ENCODE measurements at regions not wholly inside any gene's neighbourhood (a gene's known extent, or its start where the extent isn't known, plus 50 kb on each side); places are given as distances from the start of the nearest gene placed in this dataset.

- H3K9me1 ChIP-seq (replicated peaks; ENCODE audit: control insufficient read depth, extremely low read depth, insufficient read depth, low read length): no peaks in the 10 kb centered on the region
- H3K36me3 ChIP-seq (ENCODE audit: control insufficient read depth in 2 of 2, extremely low read depth in 1 of 2, insufficient read depth in 2 of 2, low read length in 2 of 2): no peaks in the 10 kb centered on the region
- ChIA-PET POLR2A (no interaction called here), CTCF (no interaction called here)
- intact Hi-C loops (cut with micrococcal nuclease) (no loop called here), dilution Hi-C loops (cut with MboI; ENCODE audit: extremely low pct_ligation_motif_present, low sequenced_read_pairs) (no loop called here)
- BruUV-seq (replicated peaks): no TSS peak
- H3K9me3 ChIP-seq (replicated peaks; ENCODE audit: control insufficient read depth, insufficient read depth, low read length): no peaks in the 10 kb centered on the region
- FAIRE-seq (no peak), DNase-seq (ENCODE audit: low read depth, low spot score) (no peak)
- H3K79me2 ChIP-seq (ENCODE audit: control insufficient read depth, insufficient read depth, low read length): no peaks in the 10 kb centered on the region
- H3K27ac ChIP-seq (ENCODE audit: insufficient read depth, low read depth, low read length): no peak overlapping the region
- H3K9ac ChIP-seq (replicated peaks; ENCODE audit: extremely low read depth, insufficient read depth, low read length): no peak overlapping the region
- H3K4me1 ChIP-seq (ENCODE audit: control insufficient read depth, extremely low read depth, insufficient read depth, low read length): no peaks in the 10 kb centered on the region
- H2AFZ ChIP-seq (ENCODE audit: low read depth, low read length): no peak overlapping the region
- H3K4me2 ChIP-seq (ENCODE audit: insufficient read depth, low read length): no peak overlapping the region
- TF ChIP-seq FOS (IDR thresholded peaks at IDR 0.05; ENCODE audit: borderline replicate concordance, insufficient read depth, low read length) (no peak), MAX (IDR thresholded peaks at IDR 0.05; ENCODE audit: insufficient read depth, insufficient read length) (no peak), POLR2AphosphoS5 (IDR thresholded peaks at IDR 0.05; ENCODE audit: insufficient read depth, low read depth, low read length) (no peak), GATA2 (IDR thresholded peaks at IDR 0.05; ENCODE audit: insufficient read depth, insufficient read length, low read depth, low read length) (no peak), CTCF (IDR thresholded peaks at IDR 0.05; ENCODE audit: extremely low read depth in 1 of 2, insufficient read depth in 1 of 2, low read depth in 1 of 2, low read length in 2 of 2) (no peak), EZH2 (IDR thresholded peaks at IDR 0.05; ENCODE audit: borderline replicate concordance, low read depth, low read length, severe bottlenecking) (no peak), MYC (IDR thresholded peaks at IDR 0.05; ENCODE audit: low read depth, low read length) (no peak), JUN (IDR thresholded peaks at IDR 0.05; ENCODE audit: borderline replicate concordance, insufficient read depth, insufficient read length, low read depth) (no peak)
- no peak overlapping the region for H3K4me3 ChIP-seq (replicated peaks in 1 of 3; ENCODE audit: insufficient read depth in 1 of 3, low read depth in 1 of 3, low read length in 3 of 3)
- no peaks in the 10 kb centered on the region for H3K27me3 ChIP-seq (ENCODE audit: control insufficient read depth in 2 of 2, insufficient read depth in 2 of 2, low read length in 2 of 2)
- no peaks in the 10 kb centered on the region for H4K20me1 ChIP-seq (replicated peaks; ENCODE audit: control insufficient read depth, extremely low read depth, insufficient read depth, low read length)
Measured at GRCh38 chrX:66912417-66912816, 273.5 kb upstream of the EDA2R start.
